COR-L47 (cell line): ENCODE measurements at regions not wholly inside any gene's neighbourhood (a gene's known extent, or its start where the extent isn't known, plus 50 kb on each side); places are given as distances from the start of the nearest gene placed in this dataset.

ENCODE experiments used
- DNase-seq: peaks from one replicate; lab custom pipeline; 2025; lab: John Stamatoyannopoulos, UW

DNA sequence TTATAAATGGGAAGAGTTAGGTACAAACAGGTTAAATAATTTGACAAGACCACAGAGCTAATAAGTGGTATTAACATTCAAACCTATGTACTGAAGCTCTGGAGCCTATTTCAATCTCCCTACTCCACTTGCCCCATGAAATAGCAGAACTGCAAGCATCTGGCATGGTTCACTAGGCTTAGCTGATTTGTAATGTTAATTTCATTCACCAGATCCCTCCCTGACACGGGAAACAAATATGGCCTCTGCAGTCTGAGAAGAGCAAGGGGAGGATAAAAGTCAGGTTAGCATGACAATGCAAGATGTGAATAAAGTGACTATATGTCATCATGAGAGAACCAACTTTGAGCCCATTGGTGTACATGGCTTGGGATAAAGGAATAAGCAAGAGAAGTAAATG lies 428.8 kb downstream of the BRINP1 start:
- DNase-seq, result no peak

DNA sequence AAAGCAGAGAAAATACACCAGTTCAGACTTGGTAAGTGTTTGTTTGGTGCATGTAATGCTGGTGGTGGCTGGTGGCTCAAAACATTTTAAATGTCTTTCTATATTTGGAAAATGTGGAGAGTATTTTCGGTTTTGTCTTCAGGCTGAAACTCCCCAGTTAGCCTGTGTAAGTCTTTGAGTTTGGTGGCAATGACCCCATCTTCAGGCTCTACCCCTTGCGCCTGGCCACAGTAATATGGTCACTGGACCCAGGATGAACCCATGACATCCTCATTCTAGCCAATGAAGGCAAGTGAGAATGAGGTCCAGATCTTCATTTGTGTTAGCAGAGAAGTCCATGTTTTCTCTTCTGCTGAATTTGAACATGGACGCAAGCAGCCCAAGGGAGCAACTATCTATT lies 422.6 kb downstream of the BRINP1 start:
- no peak for DNase-seq

GRCh38 chr9:118954857-118955256 lies 414.4 kb downstream of the BRINP1 start:
- no peak for DNase-seq

GRCh38 chr9:118957585-118957984 lies 411.6 kb downstream of the BRINP1 start:
- DNase-seq, result no peak

DNA sequence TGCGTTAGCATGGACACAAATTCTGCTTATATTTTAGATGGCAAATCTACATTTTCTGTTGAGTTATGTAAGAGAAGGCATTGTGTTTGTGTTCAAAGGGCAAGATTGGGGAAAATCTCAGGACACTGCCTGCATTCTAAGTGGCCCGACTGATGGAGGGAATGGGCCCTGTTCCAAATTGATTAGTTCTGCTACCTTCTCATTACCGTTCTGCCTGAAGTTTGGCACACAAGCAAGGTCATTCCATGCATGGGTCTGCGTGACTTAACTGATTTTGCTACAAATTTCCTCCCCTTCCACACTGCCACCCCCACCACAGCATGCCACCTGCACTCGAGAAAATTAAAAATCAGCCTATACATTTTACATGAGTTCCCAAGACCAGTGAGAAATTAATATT lies 409.9 kb downstream of the BRINP1 start:
- DNase-seq, result no peak

DNA sequence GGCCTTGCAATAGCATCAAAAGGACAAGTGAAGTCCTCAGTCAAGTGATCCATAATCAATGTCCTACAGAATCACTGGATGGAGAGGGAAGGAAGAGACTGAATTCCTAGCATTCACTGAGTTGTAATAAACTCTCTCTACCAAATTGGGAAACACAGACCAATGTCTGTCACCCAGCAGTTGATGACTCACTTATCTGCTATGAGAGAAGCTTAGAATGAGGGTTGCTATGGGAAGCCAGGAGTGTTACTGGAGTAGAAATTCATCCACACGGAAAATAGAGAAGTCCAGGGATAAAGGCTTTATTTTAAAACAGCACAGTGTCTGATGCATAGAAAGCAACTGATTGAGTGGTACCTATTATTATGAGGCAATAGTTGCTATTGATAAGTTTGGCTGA lies 407.4 kb downstream of the BRINP1 start:
- DNase-seq, result no peak

GRCh38 chr9:118962426-118962825 lies 406.8 kb downstream of the BRINP1 start:
- no peak for DNase-seq

DNA sequence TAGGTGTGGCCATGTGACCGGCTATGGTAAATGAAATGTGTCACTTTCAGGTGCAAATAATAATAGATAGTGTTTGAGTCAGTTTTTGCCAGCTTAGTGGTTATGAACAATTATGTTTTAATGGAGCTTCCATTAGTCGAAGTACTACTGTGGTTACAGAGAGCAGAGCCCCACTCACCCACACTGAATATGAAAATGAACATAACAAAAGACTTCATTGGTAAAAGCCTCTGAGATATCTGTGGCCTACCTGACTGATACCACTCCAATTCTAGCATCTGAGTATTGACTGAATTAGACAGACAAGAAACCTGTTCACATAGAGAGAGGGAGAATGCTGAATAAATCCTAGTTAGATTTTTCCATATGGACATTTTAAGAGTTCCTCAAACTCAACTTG lies 405.6 kb downstream of the BRINP1 start:
- DNase-seq, result no peak

- DNase-seq, result no peak
Measured at GRCh38 chr9:118967901-118968300, 401.3 kb downstream of the BRINP1 start.

- DNase-seq, result no peak
Measured at GRCh38 chr9:118975736-118976135, 393.5 kb downstream of the BRINP1 start.

- no peak for DNase-seq
Measured at GRCh38 chr9:118976160-118976559, 393.1 kb downstream of the BRINP1 start.

DNA sequence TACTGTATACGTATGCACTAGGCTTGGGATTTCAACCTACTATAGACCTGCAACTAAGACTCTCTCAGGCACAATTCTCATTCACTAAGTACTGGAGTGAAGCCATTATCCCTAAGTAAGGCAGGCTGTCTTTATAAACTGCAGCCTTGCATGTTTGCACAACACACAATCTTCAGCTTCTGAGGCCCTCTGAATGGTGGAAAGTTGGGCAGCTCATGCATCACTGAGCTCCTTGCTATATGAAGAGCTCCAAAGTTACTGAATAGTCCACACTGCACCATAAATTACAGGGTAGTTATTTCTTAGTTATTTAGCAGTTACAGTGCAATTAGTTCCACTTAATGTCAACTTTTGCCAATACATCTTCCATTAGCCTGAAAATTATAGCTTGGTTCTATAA lies 384.6 kb downstream of the BRINP1 start:
- no peak for DNase-seq

GRCh38 chr9:118985851-118986250 lies 383.4 kb downstream of the BRINP1 start:
- no peak for DNase-seq

DNA sequence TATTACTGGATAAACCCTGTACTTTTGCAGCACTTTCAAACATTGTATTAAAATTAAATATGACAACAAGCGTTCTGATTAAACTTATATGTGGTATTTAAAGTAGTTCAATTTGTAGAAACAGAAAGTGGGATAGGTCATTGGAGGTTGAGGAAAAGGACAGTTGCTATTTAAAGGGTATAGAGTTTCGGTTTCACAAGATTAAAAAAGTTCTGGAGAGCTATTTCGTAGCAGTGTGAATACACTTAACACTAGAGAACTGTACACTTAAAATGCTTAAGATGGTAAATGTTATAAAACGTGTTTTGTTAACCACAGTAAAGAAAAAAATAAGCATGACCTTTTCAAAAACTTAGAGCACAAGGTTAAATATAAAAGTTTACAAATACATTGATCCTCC lies 382.1 kb downstream of the BRINP1 start:
- no peak for DNase-seq

DNA sequence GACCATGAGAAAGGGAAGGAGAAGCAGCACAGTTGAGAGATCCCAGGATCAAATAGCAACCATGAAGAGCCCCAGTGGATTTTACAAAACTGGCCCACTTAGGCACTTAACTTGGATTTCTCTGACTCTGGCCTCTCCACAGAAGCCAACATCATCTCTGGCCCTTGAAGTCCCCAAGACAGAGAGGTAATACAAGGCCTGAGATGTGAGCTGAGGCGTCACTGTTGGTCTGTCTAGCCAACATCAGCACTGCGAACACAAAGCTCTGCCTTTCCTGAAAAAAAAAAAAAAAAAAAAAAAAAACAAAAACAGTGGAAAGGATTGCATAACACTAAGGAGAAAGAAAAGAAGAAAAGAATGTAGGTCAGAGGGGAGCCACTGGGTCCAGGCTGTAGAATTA lies 378.3 kb downstream of the BRINP1 start:
- DNase-seq, result no peak

DNA sequence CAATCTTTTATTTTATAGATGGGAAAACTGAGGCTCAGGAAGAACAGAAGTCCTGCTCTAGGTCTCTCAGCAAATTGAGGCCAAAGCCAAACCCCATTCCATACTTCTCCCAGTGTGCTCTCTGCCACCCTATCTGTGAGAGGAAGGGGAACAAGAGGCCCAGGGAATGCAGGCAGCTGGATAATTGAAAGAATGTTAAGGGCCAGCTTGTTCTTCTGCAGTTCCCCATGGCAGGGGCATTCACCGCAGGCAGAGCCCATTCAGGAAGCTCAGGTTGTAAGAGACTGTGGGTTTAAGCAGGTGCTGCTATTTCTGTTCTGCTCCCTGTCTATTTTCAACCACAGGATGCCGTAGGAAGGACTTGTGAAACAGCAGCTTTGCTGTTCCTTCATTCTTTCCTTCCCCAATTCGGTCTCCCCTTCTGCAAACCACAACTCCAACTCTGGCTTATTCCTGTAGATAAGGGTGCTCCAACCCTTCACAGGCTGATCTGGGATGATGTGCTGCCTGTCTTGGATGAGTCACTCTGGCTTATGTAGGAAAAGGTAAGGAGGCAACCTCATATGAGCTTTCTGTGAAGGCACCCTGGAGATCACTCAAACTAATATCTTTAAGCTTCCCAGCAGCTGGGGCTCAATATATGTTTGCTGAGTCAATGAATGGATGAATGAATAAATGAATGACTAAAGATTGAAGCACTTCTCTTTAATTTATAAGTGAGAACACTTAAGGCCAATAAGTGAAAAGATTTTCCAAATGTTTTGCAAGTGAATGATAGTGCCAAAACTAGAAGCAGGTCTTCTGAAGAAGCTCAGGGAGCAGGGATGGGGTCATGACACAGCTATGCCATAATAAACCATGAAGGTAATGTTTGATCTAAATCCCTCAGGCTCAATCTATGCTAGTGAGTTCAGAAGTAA lies 377.6 kb downstream of the BRINP1 start:
- DNase-seq, result no peak

DNA sequence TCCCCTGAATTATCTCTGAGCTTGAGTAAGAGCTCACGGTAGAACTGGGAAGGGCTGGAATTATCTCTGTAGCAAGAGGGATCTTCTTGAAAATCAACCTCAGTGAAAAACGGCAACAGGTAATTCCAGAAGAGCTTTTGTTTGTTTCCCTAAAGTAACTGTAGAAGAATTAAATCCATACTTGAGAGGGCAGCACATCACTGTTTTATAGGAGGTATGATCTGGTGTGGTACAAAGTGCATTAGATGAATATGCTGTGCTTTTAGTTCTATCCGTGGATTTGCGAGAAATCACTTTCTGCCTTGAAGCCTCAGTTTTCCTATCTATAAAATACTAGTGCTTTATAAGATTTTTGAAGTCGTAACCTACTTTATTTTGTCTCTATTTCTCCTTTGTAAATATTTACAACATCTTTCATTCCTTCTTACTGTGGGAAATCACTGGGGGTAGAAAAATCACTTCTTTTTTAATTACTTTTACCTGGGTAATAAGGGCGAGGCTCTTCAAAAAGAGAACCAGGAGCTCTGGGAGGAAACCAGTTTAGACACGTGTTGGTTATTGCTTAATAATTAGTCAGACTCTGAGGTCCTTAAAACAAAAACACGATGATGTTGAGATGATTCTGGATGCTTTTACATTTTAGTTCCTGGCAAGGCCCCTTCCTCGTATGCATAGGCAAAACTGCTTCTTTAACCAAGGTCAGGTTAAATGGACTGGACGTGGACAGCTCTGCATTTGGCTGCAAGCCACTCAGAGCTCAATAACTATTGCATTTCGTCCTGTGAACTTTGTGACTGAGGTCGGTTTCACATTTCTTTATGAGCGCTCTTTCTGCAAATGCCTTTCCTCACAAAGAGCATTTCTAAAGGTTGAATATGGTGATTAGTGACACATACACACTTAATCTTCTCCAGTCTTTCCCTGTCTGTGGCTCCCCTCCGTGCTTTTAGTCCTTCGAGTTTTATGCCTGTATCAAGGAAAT lies 376.1 kb downstream of the BRINP1 start:
- DNase-seq, result no peak

GRCh38 chr9:118993965-118994364 lies 375.3 kb downstream of the BRINP1 start:
- no peak for DNase-seq

GRCh38 chr9:119002491-119002890 lies 366.7 kb downstream of the BRINP1 start:
- DNase-seq, result no peak

DNA sequence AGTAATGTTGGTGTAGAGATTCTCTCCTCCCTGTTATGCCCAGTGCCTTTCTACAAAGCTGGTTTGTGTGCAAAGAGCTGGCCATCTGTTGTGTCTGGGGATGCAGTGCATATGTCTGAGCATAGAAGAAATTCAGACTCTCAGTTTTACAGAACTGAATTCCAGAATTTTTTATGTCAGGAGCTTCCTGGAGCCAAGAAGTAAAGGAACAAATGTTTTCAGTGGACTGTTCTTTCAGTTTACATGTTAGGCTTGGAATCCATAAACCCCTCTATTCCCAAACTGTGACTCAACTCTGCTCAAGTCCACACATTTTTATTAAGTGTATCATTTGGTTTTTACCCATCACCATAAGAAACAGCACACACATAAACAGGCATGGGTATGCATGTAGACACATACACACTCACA lies 366.0 kb downstream of the BRINP1 start:
- DNase-seq, result no peak

DNA sequence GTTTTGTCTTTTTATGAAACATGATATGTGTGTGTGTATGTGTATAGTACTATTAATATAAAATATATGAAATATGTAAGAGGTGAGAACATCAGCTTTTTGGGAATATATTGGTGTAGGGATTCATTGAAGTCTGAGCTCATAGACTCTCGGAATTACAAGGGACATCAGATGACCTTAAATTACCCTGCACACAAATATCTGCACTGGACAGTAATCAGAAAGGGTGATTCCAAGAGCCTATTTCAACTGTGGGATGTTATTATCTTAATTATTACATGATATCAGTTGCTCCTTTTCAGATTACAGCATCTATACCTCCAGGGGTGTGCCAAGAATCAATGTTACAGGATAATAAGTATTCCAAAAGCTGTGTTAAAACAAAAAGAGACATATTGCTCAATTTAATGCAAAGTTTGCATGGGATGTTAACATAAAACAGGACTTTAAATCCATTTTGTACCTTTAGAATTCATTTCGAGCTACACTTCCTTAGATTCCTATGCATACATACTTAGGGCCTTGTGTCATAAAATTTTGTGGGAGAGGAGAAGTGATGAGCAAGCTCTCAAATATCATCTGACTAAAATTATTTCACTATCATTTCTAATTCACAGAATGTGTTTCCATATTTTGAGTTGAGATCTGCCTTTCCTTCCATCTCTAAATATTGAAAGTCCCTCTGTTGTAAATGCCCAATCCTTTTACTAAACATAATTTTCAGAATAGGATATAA lies 365.2 kb downstream of the BRINP1 start:
- DNase-seq, result no peak

DNA sequence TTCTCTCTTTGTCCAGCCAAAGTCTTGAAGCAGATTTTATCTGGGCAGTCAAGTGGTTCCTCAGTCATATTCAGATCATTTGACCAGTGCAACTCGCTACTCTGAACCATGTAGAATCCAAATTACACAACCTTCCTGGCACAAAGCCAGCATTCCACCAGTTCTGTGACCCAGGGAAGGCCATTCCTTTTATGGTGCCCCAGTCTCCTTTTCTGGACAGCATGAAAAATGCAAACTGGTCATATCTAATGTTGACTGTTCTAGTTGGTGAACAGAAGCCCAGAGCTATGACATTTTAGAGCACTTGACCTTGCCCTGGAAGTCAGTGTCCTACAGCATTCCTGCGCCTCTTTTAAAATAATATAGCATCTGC lies 364.6 kb downstream of the BRINP1 start:
- DNase-seq, result no peak
